GM21825 (cell line): ENCODE measurements at regions not wholly inside any gene's neighbourhood (a gene's known extent, or its start where the extent isn't known, plus 50 kb on each side); places are given as distances from the start of the nearest gene placed in this dataset.
"Not testable (repeated sequence)": the region's sequence is repeated elsewhere in the genome, so short reads cannot be mapped to it uniquely, and the experiment has no call there.

Experiments used
- ATAC-seq: cut with Tn5 transposase; IDR thresholded peaks from one replicate; pipeline ENCODE4 v1.9.1; 2021; ENCODE audit warnings: mild to moderate bottlenecking, moderate library complexity; ENCODE audit not compliant: unreplicated experiment

GRCh38 chr10:33712825-33713224, 378.4 kb upstream of the NRP1 start:
- ATAC-seq, result no peak

- no peak for ATAC-seq
Observed at GRCh38 chr10:33710006-33710405, 375.5 kb upstream of the NRP1 start.

- ATAC-seq, result no peak
Observed at GRCh38 chr10:33709008-33709753, 374.7 kb upstream of the NRP1 start.

GRCh38 chr10:33708561-33708960, 374.1 kb upstream of the NRP1 start:
- no peak for ATAC-seq

GRCh38 chr10:33706746-33707145, 372.3 kb upstream of the NRP1 start:
- ATAC-seq, result no peak

GRCh38 chr10:33706191-33706590, 371.7 kb upstream of the NRP1 start:
- ATAC-seq, result no peak

- no peak for ATAC-seq
Observed at GRCh38 chr10:33704214-33704830, 369.9 kb upstream of the NRP1 start.

GRCh38 chr10:33703501-33704213, 369.2 kb upstream of the NRP1 start:
- no peak for ATAC-seq

- ATAC-seq, result no peak
Observed at GRCh38 chr10:33698033-33698432, 363.6 kb upstream of the NRP1 start.

- no peak for ATAC-seq
Observed at GRCh38 chr10:33697016-33697415, 362.5 kb upstream of the NRP1 start.

GRCh38 chr10:33695536-33695935, 361.1 kb upstream of the NRP1 start:
- no peak for ATAC-seq

- ATAC-seq, result not testable (repeated sequence)
Observed at GRCh38 chr10:33690536-33690935, 356.1 kb upstream of the NRP1 start.

GRCh38 chr10:33688506-33688905, 354.0 kb upstream of the NRP1 start:
- ATAC-seq, result no peak

GRCh38 chr10:33684211-33684611, 349.7 kb upstream of the NRP1 start:
- ATAC-seq, result no peak

- no peak for ATAC-seq
Observed at GRCh38 chr10:33681595-33681994, 347.1 kb upstream of the NRP1 start.

- no peak for ATAC-seq
Observed at GRCh38 chr10:33680036-33680435, 345.6 kb upstream of the NRP1 start.

- no peak for ATAC-seq
Observed at GRCh38 chr10:33676606-33677339, 342.3 kb upstream of the NRP1 start.

GRCh38 chr10:33674986-33675599, 340.6 kb upstream of the NRP1 start:
- ATAC-seq, result no peak

- no peak for ATAC-seq
Observed at GRCh38 chr10:33674491-33674890, 340.0 kb upstream of the NRP1 start.

GRCh38 chr10:33673839-33674415, 339.5 kb upstream of the NRP1 start:
- ATAC-seq, result no peak

GRCh38 chr10:33669904-33670303, 335.4 kb upstream of the NRP1 start:
- ATAC-seq, result no peak
